CD4-positive, alpha-beta T cell (primary cell): ENCODE measurements at regions not wholly inside any gene's neighbourhood (a gene's known extent, or its start where the extent isn't known, plus 50 kb on each side); places are given as distances from the start of the nearest gene placed in this dataset.

Experiments used
- ATAC-seq: fragments of 200-7000 bp; cut with Tn5 transposase; one replicate; pipeline ENCODE4 v1.10.0; 2022; ENCODE audit warnings: mild to moderate bottlenecking; ENCODE audit not compliant: poor library complexity
- CTCF ChIA-PET: fragments of 350-600 bp; sonication (Branson Sonifier 250); formaldehyde crosslinking; loops from one replicate; lab custom pipeline; 2021; ENCODE audit warnings: antibody characterized with exemption, inconsistent platforms; lab: Charles Lee
- POLR2A ChIA-PET: fragments of 350-600 bp; sonication (Branson Sonifier 250); formaldehyde crosslinking; loops from one replicate; lab custom pipeline; 2021; ENCODE audit warnings: antibody characterized with exemption, inconsistent platforms; lab: Charles Lee
- DNase-seq, 14 experiments: peaks; one replicate each; pipeline ENCODE4 v3.0.0-alpha.2; 2013 to 2020; ENCODE audit warnings: mixed read lengths in 2 of 14
- H3K27ac ChIP-seq, 2 donors: one replicate each; pipeline versions ENCODE4 v1.5.1 to v1.7.0; 2013; ENCODE audit warnings: low read length in 2 of 2, low read depth in 1 of 2, mild to moderate bottlenecking in 1 of 2
- H3K27me3 ChIP-seq, 2 experiments: 1 replicate in 1 of 2; 2 replicates in 1 of 2; pipeline versions ENCODE4 v1.6.1 to v1.7.0; 2013; ENCODE audit warnings: low read length in 2 of 2, control low read depth in 1 of 2, mild to moderate bottlenecking in 1 of 2, moderate library complexity in 1 of 2; ENCODE audit not compliant: insufficient read depth in 2 of 2, control insufficient read depth in 1 of 2
- H3K36me3 ChIP-seq: one replicate; pipeline ENCODE4 v1.6.1; 2013; ENCODE audit warnings: low read length, control low read depth; ENCODE audit not compliant: insufficient read depth
- H3K4me1 ChIP-seq: one replicate; pipeline ENCODE4 v1.6.1; 2013; ENCODE audit warnings: low read length, control low read depth; ENCODE audit not compliant: insufficient read depth
- H3K4me3 ChIP-seq: one replicate; pipeline ENCODE4 v1.5.1; 2013; ENCODE audit warnings: mild to moderate bottlenecking, low read length, moderate library complexity
- H3K9me3 ChIP-seq, 2 experiments: 1 replicate in 1 of 2; 2 replicates in 1 of 2; pipeline versions ENCODE4 v1.6.1 to v1.7.0; 2013; ENCODE audit warnings: low read length in 2 of 2, mild to moderate bottlenecking in 2 of 2, control low read depth in 1 of 2, moderate library complexity in 1 of 2; ENCODE audit not compliant: control insufficient read depth in 1 of 2, insufficient read depth in 1 of 2
- H3K27ac Mint-ChIP-seq: one replicate; pipeline ENCODE4 v1.8.0; 2020; ENCODE audit warnings: mixed read lengths
- H3K27me3 Mint-ChIP-seq: one replicate; pipeline ENCODE4 v1.8.0; 2021; ENCODE audit warnings: mixed read lengths
- H3K36me3 Mint-ChIP-seq: one replicate; pipeline ENCODE4 v1.8.0; 2021; ENCODE audit warnings: low read depth, mixed read lengths
- H3K4me1 Mint-ChIP-seq: one replicate; pipeline ENCODE4 v1.8.0; 2021; ENCODE audit warnings: low read depth, mixed read lengths
- H3K4me3 Mint-ChIP-seq: one replicate; pipeline ENCODE4 v1.8.0; 2020; ENCODE audit warnings: mild to moderate bottlenecking, mixed read lengths
- H3K9me3 Mint-ChIP-seq: one replicate; pipeline ENCODE4 v1.8.0; 2020; ENCODE audit warnings: mixed read lengths
- intact Hi-C, 2 experiments: fragments of 100-400 bp; cut with DNase I in 1 of 2; cut with micrococcal nuclease in 1 of 2; formaldehyde crosslinking; loops; one replicate each; pipeline versions ENCODE4 v1.15.1 to v1.9.0; 2023 to 2025; cut with DNase I, micrococcal nuclease
- TF ChIP-seq, protein P1 (sequence below): fragments of 200-600 bp; IDR thresholded peaks from one replicate; pipeline ENCODE4 v1.8.0; 2022; ENCODE audit warnings: antibody characterized with exemption, mild to moderate bottlenecking

GRCh38 chr7:136685501-136686173 lies 182.8 kb upstream of the CHRM2 start:
- Mint-ChIP-seq H3K4me3 (no peak overlapping the region), H3K4me1 (no peaks in the 10 kb centered on the region), H3K9me3 (no peaks in the 10 kb centered on the region), H3K27me3 (no peaks in the 10 kb centered on the region), H3K36me3 (no peaks in the 10 kb centered on the region), H3K27ac (no peak overlapping the region)
- CTCF ChIA-PET = no interaction called here
- intact Hi-C loops = no loop called here
- no peak overlapping the region for H3K4me3 ChIP-seq
- POLR2A ChIA-PET = no interaction called here
- DNase-seq (no peak), ATAC-seq (no peak)
- H3K36me3 ChIP-seq = no peaks in the 10 kb centered on the region
- TF ChIP-seq, protein P1, sequence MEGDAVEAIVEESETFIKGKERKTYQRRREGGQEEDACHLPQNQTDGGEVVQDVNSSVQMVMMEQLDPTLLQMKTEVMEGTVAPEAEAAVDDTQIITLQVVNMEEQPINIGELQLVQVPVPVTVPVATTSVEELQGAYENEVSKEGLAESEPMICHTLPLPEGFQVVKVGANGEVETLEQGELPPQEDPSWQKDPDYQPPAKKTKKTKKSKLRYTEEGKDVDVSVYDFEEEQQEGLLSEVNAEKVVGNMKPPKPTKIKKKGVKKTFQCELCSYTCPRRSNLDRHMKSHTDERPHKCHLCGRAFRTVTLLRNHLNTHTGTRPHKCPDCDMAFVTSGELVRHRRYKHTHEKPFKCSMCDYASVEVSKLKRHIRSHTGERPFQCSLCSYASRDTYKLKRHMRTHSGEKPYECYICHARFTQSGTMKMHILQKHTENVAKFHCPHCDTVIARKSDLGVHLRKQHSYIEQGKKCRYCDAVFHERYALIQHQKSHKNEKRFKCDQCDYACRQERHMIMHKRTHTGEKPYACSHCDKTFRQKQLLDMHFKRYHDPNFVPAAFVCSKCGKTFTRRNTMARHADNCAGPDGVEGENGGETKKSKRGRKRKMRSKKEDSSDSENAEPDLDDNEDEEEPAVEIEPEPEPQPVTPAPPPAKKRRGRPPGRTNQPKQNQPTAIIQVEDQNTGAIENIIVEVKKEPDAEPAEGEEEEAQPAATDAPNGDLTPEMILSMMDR = no peak
- no peak overlapping the region for H3K27ac ChIP-seq
- H3K27me3 ChIP-seq = no peaks in the 10 kb centered on the region
- no peaks in the 10 kb centered on the region for H3K9me3 ChIP-seq
- no peaks in the 10 kb centered on the region for H3K4me1 ChIP-seq

- no peak overlapping the region for H3K4me3 Mint-ChIP-seq
- CTCF ChIA-PET = no interaction called here
- no peaks in the 10 kb centered on the region for H3K4me1 Mint-ChIP-seq
- no peaks in the 10 kb centered on the region for H3K36me3 Mint-ChIP-seq
- no peaks in the 10 kb centered on the region for H3K36me3 ChIP-seq
- H3K9me3 ChIP-seq = peaks cover 3 to 9% of the 10 kb centered on the region in 2 experiments
- TF ChIP-seq, protein P1 = no peak
- H3K27me3 Mint-ChIP-seq = no peaks in the 10 kb centered on the region
- POLR2A ChIA-PET = no interaction called here
- H3K27me3 ChIP-seq = no peaks in the 10 kb centered on the region
- intact Hi-C loops = no loop called here
- ATAC-seq (no peak), DNase-seq (no peak)
- H3K4me1 ChIP-seq = no peaks in the 10 kb centered on the region
- H3K4me3 ChIP-seq = no peak overlapping the region
- H3K9me3 Mint-ChIP-seq = peaks cover 10% of the 10 kb centered on the region
- no peak overlapping the region for H3K27ac Mint-ChIP-seq
- no peak overlapping the region for H3K27ac ChIP-seq
These were observed 190.7 kb upstream of the CHRM2 start for GRCh38 chr7:136677471-136678365.

- Mint-ChIP-seq H3K36me3 (no peaks in the 10 kb centered on the region), H3K4me1 (no peaks in the 10 kb centered on the region), H3K9me3 (peaks cover 15% of the 10 kb centered on the region), H3K27me3 (no peaks in the 10 kb centered on the region), H3K27ac (no peak overlapping the region), H3K4me3 (no peak overlapping the region)
- H3K27me3 ChIP-seq = no peaks in the 10 kb centered on the region
- ATAC-seq (no peak), DNase-seq (no peak)
- ChIA-PET CTCF (no interaction called here), POLR2A (no interaction called here)
- intact Hi-C loops = no loop called here
- no peak overlapping the region for H3K4me3 ChIP-seq
- TF ChIP-seq, protein P1 = no peak
- no peaks in the 10 kb centered on the region for H3K4me1 ChIP-seq
- H3K27ac ChIP-seq = no peak overlapping the region
- H3K9me3 ChIP-seq = peaks cover 0 to 9% of the 10 kb centered on the region in 2 experiments
- H3K36me3 ChIP-seq = no peaks in the 10 kb centered on the region
These were observed 200.9 kb upstream of the CHRM2 start for GRCh38 chr7:136667584-136667983.
